GM12875 (cell line): ENCODE measurements at regions not wholly inside any gene's neighbourhood (a gene's known extent, or its start where the extent isn't known, plus 50 kb on each side); places are given as distances from the start of the nearest gene placed in this dataset.

Source experiments
- H3K4me3 ChIP-seq: one replicate; pipeline ENCODE4 v1.5.1; 2011; ENCODE audit warnings: low read depth, low read length, control low read depth
- TF ChIP-seq, protein P1 (sequence below): IDR thresholded peaks from 2 replicates; pipeline ENCODE4 v1.5.1; 2011; ENCODE audit warnings: low read depth, mild to moderate bottlenecking, control low read depth, inconsistent platforms, low read length, moderate library complexity, borderline replicate concordance; ENCODE audit not compliant: insufficient read depth

DNA sequence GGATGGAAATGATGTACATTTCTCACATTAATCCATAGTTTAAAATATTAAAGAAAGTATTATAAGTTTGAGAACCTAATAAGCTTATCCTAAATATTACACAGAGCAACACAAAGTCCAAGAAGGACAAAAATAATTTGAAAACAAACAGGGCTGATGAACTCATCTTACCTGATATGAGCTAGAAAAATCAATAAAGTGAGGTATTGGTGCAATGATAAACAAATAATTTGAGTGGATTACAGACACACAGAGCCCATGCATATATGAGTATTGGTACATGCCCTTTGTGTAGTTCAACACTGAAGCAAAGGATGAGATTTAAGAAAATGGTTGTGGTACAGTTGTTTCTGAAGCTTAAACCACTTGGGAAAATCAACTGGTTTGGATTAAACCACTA, 1139.0 kb downstream of the SUCLG1 start:
- TF ChIP-seq, protein P1, sequence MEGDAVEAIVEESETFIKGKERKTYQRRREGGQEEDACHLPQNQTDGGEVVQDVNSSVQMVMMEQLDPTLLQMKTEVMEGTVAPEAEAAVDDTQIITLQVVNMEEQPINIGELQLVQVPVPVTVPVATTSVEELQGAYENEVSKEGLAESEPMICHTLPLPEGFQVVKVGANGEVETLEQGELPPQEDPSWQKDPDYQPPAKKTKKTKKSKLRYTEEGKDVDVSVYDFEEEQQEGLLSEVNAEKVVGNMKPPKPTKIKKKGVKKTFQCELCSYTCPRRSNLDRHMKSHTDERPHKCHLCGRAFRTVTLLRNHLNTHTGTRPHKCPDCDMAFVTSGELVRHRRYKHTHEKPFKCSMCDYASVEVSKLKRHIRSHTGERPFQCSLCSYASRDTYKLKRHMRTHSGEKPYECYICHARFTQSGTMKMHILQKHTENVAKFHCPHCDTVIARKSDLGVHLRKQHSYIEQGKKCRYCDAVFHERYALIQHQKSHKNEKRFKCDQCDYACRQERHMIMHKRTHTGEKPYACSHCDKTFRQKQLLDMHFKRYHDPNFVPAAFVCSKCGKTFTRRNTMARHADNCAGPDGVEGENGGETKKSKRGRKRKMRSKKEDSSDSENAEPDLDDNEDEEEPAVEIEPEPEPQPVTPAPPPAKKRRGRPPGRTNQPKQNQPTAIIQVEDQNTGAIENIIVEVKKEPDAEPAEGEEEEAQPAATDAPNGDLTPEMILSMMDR = no peak
- no peak overlapping the region for H3K4me3 ChIP-seq

DNA sequence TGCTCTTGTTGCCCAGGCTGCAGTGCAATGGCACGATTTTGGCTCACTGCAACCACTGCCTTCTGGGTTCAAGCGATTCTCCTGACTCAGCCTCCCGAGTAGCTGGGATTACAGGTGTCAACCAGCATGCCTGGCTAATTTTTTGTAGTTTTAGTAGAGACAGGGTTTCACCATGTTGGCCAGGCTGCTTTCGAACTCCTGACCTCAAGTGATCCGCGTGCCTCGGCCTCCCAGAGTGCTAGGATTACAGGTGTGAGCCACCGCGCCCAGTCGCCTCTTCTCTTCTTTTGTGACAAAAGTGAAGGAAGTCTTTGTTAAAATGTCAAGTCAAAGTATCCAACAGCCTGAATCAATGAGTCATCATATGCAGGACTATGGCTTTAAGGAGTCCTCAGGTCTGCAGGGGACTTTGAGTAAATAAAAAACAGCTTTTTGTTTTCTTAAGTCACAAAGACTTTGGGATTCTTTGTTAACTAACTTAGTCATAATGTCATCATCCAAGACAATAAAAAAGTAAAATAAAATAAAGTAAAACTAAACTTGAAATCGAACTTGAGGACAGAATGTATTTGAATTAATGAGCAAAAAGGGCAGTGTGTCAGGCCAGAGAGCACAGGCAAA, 1153.2 kb downstream of the SUCLG1 start:
- TF ChIP-seq, protein P1 = no peak
- no peak overlapping the region for H3K4me3 ChIP-seq

DNA sequence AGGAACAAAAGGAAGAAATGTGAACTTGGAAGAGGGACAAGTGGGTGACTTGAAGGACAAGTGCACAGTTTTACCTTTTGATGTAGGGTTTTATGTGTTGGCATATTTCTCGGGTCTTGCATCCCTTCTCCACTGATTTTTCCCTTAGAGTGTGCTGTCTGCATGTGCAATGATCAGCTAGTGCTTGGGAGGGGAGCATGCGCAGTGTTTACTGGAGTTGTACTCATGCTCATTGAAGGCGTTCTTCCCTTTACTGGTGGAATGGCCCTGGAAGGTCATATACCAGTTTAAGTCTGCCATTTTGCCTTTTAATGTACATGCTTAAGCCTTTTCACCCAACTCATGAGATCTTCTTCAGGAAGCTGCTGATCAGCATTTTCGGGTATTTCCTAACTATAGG, 1168.0 kb downstream of the SUCLG1 start:
- TF ChIP-seq, protein P1 = no peak
- no peak overlapping the region for H3K4me3 ChIP-seq

DNA sequence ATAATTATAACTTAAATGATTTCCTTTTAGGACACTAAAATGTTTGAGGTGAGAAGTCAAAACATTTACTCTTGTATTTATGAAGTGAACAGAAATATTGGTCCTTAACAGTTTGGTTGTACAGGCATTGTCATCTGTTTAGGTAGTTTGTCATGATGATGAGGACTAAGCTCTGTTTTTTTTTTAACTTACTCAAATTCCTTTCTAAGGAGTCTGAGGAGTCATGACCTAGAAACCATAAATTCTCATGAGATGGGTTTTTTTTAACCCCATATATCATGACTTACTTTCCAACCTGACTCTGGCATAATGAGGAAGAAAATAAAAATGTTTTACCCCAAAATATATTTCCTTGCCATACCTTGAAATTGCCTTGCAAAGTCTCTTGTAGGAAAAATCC, 1176.2 kb downstream of the SUCLG1 start:
- no peak overlapping the region for H3K4me3 ChIP-seq
- TF ChIP-seq, protein P1 = no peak

DNA sequence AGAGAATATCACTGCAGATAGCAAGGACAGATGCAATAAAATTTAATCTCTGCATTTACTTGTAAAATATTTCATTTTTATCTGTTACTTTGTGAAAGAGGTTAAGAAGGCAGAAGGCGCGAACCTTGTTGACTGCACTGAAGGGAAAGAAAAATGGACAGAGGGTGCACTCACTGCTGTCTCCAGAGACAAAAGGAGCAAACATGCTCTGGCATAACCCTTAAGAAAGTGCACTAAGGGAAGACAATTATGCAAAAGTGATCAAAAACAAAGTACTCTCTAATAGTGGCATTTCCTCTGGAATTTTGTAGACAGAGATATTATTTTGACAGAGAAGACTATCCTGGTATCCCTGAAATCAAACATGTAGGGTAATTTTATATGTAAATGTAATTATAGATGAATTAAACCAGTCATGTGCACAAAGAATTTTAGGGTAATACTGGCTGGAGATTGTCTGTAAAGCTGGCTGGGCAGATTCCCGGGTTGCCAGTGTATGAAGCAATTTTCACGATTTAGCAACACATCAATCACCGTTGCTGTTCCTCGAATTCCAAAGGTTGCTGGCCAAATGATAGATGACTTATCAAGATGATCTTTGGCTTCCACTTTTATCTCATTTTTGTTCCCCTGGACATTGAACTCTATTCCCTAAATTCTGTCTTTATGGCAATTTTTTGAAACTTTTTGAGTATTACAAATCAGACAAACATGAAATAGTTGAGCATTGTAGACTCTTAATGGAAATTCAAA, 1176.9 kb downstream of the SUCLG1 start:
- TF ChIP-seq, protein P1 = no peak
- H3K4me3 ChIP-seq = no peak overlapping the region

DNA sequence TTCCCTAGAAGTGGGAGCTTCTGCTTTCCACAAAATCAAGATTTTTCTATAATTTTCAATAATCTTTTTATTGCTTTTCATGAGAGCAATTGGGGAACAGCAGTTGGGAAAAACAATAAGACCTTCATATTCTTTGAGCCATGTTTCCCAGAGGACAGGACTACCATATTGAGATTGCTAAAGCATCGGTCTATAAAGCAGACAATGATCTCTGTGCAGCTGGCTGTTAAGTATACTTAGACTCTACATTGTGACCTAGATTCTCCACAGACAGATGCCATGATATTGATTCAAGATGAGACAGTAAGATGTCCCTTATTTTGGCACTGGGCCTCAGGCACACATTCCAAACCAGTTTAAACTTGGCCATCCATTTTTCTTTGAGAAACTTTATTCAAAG, 1178.7 kb downstream of the SUCLG1 start:
- TF ChIP-seq, protein P1 = no peak
- H3K4me3 ChIP-seq = no peak overlapping the region

DNA sequence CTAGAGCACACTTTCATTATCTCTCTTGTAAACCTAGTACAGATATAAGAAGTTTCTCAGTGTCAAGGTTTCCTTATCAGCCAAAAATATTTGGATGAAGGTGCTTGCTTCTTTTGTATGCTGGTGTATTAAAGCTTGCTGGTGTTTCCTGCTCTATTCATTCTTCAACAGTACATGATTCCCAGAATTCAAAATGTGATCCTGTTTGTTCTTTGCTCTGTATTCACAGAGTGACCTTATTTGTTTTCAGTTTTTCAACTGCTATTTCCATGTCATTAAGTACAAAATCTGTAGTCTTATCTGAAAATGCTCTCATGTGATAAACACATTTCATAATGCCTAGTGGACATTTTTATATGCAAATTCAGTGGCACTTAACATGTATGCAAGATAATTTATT, 1185.8 kb downstream of the SUCLG1 start:
- no peak overlapping the region for H3K4me3 ChIP-seq
- TF ChIP-seq, protein P1 = no peak
